NB4 (cell line): ENCODE measurements at regions not wholly inside any gene's neighbourhood (a gene's known extent, or its start where the extent isn't known, plus 50 kb on each side); places are given as distances from the start of the nearest gene placed in this dataset.
"Not testable (repeated sequence)": the region's sequence is repeated elsewhere in the genome, so short reads cannot be mapped to it uniquely, and the experiment has no call there.

Experiments
- CTCF ChIP-seq: IDR thresholded peaks from one replicate; pipeline ENCODE4 v1.5.1; 2012; ENCODE audit warnings: low read depth, low read length
- MYC ChIP-seq: IDR thresholded peaks from 2 replicates; pipeline ENCODE4 v1.6.1; 2011; ENCODE audit warnings: low read depth, low read length
- POLR2A ChIP-seq: IDR thresholded peaks from 2 replicates; pipeline ENCODE4 v1.6.1; 2011; ENCODE audit warnings: mild to moderate bottlenecking; ENCODE audit not compliant: insufficient read length; ENCODE audit errors: extremely low read depth

GRCh38 chr1:111048253-111048652 is 84.5 kb upstream of the LRIF1 start:
- TF ChIP-seq POLR2A, CTCF, MYC: not testable (repeated sequence)
